Chondrocyte (in vitro differentiated cells): ENCODE measurements at regions not wholly inside any gene's neighbourhood (a gene's known extent, or its start where the extent isn't known, plus 50 kb on each side); places are given as distances from the start of the nearest gene placed in this dataset.

Experiments used
- DNase-seq: peaks from one replicate; pipeline ENCODE4 v3.0.0; 2021; ENCODE audit warnings: mixed read lengths, low spot score
- H3K27ac Mint-ChIP-seq: one replicate; pipeline ENCODE4 v1.8.0; 2021; ENCODE audit warnings: mild to moderate bottlenecking, moderate library complexity, mixed read lengths; ENCODE audit not compliant: unreplicated experiment
- H3K27me3 Mint-ChIP-seq: 2 replicates; pipeline ENCODE4 v1.8.0; 2021; ENCODE audit warnings: low read depth, mixed read lengths
- H3K36me3 Mint-ChIP-seq: 2 replicates; pipeline ENCODE4 v1.8.0; 2021; ENCODE audit warnings: low read depth, mixed read lengths
- H3K4me1 Mint-ChIP-seq: 2 replicates; pipeline ENCODE4 v1.8.0; 2021; ENCODE audit warnings: low read depth, mild to moderate bottlenecking, mixed read lengths
- H3K4me3 Mint-ChIP-seq: one replicate; pipeline ENCODE4 v1.8.0; 2021; ENCODE audit warnings: mild to moderate bottlenecking, moderate library complexity, mixed read lengths; ENCODE audit not compliant: unreplicated experiment
- H3K9me3 Mint-ChIP-seq: 2 replicates; pipeline ENCODE4 v1.8.0; 2021; ENCODE audit warnings: low read depth, mixed read lengths
- TF ChIP-seq, protein P1 (sequence below): fragments of 200-600 bp; sonication (generic); IDR thresholded peaks from 2 replicates; pipeline ENCODE4 v1.5.0; 2021; ENCODE audit warnings: antibody characterized with exemption, mild to moderate bottlenecking, moderate library complexity

DNA sequence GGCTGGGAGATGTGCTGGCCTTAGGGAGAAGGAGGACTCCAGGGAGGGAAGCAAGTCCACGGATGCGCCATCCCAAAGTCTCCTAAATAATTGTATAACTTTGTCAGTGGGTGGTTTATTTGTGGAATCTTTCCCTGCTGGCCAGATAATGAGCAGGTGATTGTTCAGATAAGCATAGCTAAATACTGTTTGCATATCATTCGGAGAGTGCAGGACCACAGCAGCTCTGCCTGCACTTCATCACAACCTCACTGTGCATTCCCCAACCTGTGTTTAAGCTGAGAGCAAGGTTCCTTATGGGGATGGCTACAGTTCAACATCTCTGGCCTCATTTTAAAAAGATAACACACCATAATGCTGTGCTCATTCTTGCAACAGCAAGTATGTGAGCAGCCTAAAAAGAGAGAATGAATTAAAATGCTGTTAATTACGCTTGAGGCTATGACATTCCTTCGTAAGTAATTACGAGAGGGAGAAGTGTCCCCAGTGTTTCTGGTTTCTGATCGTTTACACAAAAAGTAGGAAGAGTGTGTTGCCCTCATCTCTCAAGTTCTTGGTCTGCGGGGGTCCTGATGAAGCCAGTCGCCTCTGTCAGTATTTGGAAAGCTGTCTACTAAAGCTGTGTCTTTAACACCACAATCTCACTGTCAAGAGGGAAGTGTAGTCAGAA is 272.0 kb upstream of the RORA start:
- peaks cover 27% of the 10 kb centered on the region for H3K27me3 Mint-ChIP-seq
- H3K36me3 Mint-ChIP-seq: no peaks in the 10 kb centered on the region
- no peak overlapping the region for H3K27ac Mint-ChIP-seq
- TF ChIP-seq, protein P1, sequence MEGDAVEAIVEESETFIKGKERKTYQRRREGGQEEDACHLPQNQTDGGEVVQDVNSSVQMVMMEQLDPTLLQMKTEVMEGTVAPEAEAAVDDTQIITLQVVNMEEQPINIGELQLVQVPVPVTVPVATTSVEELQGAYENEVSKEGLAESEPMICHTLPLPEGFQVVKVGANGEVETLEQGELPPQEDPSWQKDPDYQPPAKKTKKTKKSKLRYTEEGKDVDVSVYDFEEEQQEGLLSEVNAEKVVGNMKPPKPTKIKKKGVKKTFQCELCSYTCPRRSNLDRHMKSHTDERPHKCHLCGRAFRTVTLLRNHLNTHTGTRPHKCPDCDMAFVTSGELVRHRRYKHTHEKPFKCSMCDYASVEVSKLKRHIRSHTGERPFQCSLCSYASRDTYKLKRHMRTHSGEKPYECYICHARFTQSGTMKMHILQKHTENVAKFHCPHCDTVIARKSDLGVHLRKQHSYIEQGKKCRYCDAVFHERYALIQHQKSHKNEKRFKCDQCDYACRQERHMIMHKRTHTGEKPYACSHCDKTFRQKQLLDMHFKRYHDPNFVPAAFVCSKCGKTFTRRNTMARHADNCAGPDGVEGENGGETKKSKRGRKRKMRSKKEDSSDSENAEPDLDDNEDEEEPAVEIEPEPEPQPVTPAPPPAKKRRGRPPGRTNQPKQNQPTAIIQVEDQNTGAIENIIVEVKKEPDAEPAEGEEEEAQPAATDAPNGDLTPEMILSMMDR: no peak
- no peak for DNase-seq
- H3K4me1 Mint-ChIP-seq: no peaks in the 10 kb centered on the region
- no peak overlapping the region for H3K4me3 Mint-ChIP-seq
- no peaks in the 10 kb centered on the region for H3K9me3 Mint-ChIP-seq

DNA sequence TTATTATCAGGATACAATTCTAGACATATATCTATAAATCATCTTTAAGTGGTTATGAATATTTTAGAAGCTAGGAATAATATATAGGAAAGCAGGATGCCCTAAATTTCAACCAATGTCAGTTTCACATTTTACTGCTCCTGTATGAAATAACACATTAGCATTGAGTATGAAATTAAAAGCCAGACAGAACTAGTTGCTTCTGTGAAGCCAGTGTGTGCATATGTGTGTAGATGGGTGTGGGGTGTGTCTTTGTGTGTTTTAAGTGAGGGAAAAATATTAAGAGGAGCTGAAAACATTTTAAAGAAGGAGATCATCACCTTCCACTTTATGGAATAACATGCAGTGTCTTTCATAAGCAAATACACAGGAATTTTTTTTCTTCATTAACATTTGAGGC is 271.4 kb upstream of the RORA start:
- H3K27ac Mint-ChIP-seq: no peak overlapping the region
- no peak overlapping the region for H3K4me3 Mint-ChIP-seq

DNA sequence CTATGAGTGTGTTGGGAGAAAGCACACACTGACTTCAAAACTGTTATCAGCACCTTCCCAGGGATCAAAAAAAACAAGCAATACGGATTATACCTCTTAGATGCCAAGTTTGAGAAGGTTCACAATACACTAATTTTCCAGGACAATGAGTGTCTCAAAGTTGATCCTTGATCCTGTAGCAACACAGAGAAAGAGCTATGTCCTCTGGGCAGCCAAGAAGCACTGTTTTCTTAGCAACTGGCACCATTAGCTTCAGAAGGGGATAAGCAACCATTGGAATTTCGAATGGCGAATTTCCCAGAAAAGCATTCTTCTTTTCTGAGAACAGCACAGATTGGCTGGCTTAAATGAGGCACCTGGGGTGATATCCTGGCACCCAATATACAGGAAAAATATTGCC is 270.3 kb upstream of the RORA start:
- H3K4me3 Mint-ChIP-seq: no peak overlapping the region
- H3K9me3 Mint-ChIP-seq: no peaks in the 10 kb centered on the region
- no peaks in the 10 kb centered on the region for H3K36me3 Mint-ChIP-seq
- H3K27ac Mint-ChIP-seq: no peak overlapping the region
- DNase-seq: no peak
- peaks cover 28% of the 10 kb centered on the region for H3K27me3 Mint-ChIP-seq
- TF ChIP-seq, protein P1: no peak
- H3K4me1 Mint-ChIP-seq: no peaks in the 10 kb centered on the region

More for the DNA sequence above, 271.4 kb upstream of the RORA start:
- Mint-ChIP-seq H3K9me3 (no peaks in the 10 kb centered on the region), H3K4me1 (no peaks in the 10 kb centered on the region), H3K27me3 (peaks cover 27% of the 10 kb centered on the region), H3K36me3 (no peaks in the 10 kb centered on the region)
- DNase-seq: no peak
- TF ChIP-seq, protein P1: no peak

DNA sequence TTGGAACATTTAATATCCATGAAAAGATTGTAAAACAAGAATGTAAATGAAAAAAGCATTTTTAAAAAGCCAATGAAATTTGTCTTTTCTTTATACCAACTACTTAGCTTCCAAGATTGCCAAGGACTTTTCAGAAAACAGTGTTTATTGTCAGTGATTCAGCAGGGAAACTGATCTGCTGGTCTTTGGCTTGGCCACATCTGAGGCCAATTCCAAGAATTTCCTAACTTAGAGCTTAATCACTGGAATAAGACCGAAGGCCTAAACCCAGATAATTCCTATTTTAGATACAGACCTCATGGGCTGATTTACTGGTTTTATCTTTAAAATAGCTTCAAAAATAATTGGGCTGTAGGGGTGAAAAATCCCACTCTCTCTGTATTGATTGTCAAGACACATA is 260.5 kb upstream of the RORA start:
- no peaks in the 10 kb centered on the region for H3K36me3 Mint-ChIP-seq
- no peak for DNase-seq
- TF ChIP-seq, protein P1: no peak
- H3K27me3 Mint-ChIP-seq: peaks cover 22% of the 10 kb centered on the region
- H3K4me1 Mint-ChIP-seq: no peaks in the 10 kb centered on the region
- H3K9me3 Mint-ChIP-seq: peaks cover 4% of the 10 kb centered on the region
- no peak overlapping the region for H3K4me3 Mint-ChIP-seq
- no peak overlapping the region for H3K27ac Mint-ChIP-seq

DNA sequence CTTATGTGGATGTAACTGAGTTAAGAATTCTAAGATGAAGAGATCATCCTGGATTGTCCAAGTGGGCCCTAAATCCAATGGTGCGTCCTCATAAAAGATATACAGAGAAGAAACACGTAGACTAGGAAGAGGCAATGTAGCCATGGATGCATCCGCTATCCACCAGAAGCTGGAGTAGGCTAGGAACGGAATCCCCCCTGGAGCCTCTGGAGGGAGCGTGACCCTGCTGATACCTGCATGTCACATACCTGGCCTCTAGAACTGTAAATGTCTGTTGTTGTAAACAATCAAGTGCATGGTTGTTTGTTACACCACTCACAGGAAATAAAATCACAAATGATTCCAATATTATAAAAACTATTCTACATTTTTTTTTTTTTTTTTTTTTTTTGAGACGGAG is 254.5 kb upstream of the RORA start:
- Mint-ChIP-seq H3K4me3 (no peak overlapping the region), H3K36me3 (no peaks in the 10 kb centered on the region), H3K9me3 (peaks cover 4% of the 10 kb centered on the region), H3K27me3 (peaks cover 10% of the 10 kb centered on the region), H3K27ac (no peak overlapping the region), H3K4me1 (no peaks in the 10 kb centered on the region)
- no peak for DNase-seq
- TF ChIP-seq, protein P1: no peak
